ENCODE measurements at regions not wholly inside any gene's neighbourhood (a gene's known extent, or its start where the extent isn't known, plus 50 kb on each side); places are given as distances from the start of the nearest gene placed in this dataset.

- no peak for TF ChIP-seq EZH2 (conservative IDR thresholded peaks at IDR 0.05; ENCODE audit: low read depth, low read length)
- no peak for TF ChIP-seq FOXP1 (IDR thresholded peaks at IDR 0.05)
- no peak for TF ChIP-seq FOXP1 (CRISPR knock-in tag; IDR thresholded peaks at IDR 0.05)
- no peak for TF ChIP-seq NR2C2 (CRISPR knock-in tag; IDR thresholded peaks at IDR 0.05; ENCODE audit: borderline replicate concordance)
- no peak for TF ChIP-seq MED1 (CRISPR knock-in tag; IDR thresholded peaks at IDR 0.05)
- no peak for TF ChIP-seq CTCF (CRISPR knock-in tag; IDR thresholded peaks at IDR 0.05)
- TF ChIP-seq SMARCC2 (IDR thresholded peaks at IDR 0.05): no peak
- no peak for TF ChIP-seq ETV6 (CRISPR knock-in tag; conservative IDR thresholded peaks at IDR 0.05)
- no peak for TF ChIP-seq ARNT (IDR thresholded peaks at IDR 0.05)
Measured at GRCh38 chr6:144654506-144654905, 369.4 kb downstream of the UTRN start.

All from HepG2 (cell line).